HG03378 (cell line): ENCODE measurements at regions not wholly inside any gene's neighbourhood (a gene's known extent, or its start where the extent isn't known, plus 50 kb on each side); places are given as distances from the start of the nearest gene placed in this dataset.

ENCODE experiments used
- ATAC-seq: cut with Tn5 transposase; IDR thresholded peaks from one replicate; pipeline ENCODE4 v1.9.1; 2021; ENCODE audit warnings: mild to moderate bottlenecking, moderate library complexity; ENCODE audit not compliant: unreplicated experiment

DNA sequence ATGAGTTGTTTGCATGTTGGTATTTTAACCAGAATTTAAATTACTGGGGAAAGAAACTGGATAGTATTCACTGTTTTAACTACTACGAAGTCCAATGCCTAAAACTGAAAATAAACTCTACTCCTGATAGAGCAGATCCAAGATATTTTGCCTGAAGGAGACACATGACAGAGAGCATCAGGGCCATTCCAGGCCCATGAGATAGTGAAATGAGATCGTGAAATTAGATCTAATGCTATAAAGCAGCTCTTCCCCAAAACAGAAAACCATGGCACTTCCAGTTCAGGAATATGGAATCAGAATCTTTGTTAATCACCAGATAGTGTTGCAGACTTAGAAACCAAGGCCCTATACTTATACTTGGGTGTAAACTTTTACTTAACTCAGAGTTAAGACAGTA is 124.3 kb upstream of the CACNA2D1 start:
- ATAC-seq, result no peak

DNA sequence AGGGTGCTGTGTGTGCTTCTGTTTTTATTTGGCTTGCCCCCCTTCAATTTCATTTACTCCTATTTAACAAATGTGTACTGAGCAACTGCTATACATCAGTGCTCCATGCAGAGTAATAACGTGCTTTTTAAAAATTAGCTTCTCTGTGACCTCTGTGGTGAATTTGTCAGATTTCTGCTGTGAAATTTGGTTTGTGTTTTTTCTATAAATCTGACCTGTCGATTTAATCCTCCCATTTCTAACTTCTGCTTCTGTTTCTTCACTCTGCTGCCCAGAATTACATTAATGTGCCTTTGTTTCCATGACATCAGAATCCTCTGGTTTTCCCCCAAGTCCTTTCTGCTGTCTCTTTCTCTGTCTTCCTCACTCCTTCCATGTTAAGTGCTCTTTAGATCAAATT is 123.8 kb upstream of the CACNA2D1 start:
- no peak for ATAC-seq

DNA sequence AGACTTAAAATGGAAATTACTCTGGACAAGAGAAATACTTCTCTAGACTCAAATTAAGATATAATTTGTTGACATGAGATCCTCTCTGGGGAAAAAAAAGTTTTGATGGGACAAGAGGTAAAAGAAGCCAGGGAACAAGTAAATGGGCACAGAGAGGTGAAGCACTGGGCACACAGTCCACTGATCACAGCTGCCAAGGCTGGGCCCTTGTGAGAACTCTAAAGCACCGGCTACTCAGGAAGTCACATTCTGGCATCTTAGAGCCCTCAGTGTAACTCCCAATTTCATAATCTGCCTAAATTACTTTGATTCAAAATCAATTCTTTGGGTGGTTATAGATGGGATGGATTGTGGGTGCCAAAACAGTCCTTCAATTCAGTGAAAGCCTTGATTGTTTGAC is 123.2 kb upstream of the CACNA2D1 start:
- ATAC-seq, result no peak

DNA sequence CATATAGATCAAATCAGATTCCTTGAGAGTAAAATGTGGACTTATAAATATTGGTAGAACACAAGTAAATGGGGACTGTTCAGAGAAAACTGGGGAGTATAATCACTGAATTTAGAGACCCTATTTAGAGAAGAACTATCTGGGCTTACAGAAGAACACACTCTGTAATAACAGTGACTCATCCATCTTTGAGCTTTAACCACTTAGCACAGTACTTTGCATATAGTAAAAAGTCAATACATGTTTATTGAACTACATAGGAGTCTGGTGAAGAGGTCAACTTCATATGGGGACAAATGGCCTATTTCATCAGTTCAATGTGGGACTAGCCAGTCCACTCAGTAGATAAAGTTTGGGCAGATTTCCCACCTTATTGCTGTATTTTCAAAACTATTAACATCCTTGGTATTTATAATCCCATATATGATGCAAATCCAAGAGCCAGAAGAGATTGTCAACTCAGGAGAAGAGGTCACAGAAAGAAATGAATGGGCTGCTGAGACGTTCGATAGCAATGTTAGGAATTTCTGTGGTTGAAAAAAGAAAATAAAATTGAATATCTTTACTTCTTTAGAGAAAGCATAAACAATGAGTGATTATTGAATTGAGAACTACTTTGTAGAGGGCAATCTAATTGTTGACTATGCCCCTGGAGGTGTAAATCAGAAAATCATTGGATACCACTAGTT is 119.3 kb upstream of the CACNA2D1 start:
- no peak for ATAC-seq

DNA sequence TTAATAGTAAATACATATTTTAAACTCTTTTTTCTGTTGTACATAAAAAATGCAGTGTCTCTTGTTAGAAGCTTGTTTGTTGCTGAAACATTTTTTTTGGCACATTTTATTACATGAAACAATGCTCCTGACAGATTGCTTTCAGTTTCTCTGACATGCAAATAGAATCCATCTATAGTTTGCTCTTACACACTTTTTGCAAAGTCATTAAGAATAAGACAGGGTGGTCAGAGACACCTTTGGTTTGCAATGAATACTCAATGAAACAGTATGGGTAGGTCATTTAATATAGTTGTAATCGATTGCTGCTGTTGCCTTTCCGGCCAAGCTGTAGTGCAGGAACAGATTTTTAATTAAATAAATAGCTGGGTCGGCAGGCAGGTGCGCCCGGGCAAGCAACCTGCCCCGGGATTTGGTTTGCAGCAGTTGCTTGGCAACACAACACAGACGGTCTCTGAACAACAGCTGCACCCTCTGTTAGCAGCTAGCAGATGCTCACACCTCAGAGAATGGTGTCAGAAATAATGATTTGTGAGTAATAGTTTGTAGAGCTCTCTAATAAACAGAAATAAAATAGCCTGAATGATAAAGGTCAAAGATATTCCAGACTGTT is 115.7 kb upstream of the CACNA2D1 start:
- ATAC-seq, result no peak

DNA sequence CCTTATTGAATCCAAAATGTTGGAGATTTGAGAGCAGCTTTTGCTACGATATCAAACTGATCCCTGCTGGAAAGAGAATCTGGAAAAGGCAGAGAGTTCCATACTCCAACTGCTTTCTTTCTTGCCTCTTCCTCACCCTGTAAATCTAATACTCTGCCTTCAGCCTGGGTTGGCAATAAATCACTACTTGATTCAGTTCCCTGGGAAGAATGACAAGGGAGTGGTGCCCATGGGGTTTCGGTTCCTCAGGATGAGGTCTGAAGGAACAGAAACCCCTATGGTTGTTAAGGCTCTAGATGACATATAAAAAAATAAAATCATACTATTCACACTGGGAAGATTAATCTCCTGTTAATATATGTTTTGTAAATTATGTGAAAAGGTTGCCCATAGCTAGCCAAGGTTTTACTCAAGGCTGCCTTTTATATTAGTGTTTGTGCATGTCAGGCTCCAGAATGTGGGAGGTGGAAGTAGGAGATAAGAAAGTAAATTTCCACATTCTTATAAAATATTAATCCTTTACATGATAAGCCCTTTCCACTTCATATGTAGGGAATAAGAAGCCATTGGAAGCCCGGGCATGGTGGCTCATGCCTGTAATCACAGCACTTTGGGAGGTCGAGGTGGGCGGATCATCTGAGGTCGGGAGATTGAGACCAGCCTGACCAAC is 106.2 kb upstream of the CACNA2D1 start:
- no peak for ATAC-seq

DNA sequence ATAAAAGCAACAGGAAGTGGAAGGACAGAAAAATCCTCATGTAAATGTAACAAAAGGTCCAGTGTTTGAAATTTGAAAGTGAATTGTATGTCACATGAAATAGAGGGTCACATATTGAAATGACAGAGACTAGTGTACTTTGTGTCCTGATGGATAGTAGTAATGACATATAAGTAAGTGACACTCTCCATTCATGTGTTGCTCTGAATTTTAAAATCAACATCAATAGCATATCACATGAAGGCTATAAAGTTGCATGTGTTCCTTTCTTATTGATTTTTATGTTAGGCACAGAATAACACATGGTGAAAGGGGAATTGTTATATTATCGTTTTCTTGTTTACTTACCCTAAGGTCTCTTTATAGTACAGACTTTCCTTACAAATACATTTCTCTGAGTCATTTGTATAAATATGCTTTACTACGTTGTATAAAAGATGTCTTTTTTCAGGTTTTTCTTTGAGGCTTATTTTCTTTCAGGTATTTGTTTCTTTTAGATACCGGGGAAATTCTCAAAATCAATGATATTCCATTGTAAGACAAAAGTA is 104.6 kb upstream of the CACNA2D1 start:
- ATAC-seq, result no peak

DNA sequence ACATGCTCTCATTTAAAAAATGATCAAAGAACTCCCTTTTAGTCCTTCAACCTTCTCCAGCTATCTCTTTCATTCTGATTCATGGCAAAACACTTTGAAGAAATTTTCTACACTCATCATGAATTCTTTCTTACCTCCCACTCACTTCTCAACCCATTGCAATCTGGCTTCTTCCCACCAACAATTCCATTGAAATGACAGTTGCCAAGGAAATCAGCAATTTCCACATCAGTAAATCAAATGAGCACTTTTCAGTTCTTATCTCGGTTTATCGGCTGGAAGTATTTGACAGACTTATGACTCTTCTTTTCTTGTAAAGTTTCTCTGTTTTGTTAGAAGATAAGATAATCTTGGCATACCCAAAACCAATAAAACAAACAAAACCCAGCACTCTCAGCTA is 99.1 kb upstream of the CACNA2D1 start:
- no peak for ATAC-seq

DNA sequence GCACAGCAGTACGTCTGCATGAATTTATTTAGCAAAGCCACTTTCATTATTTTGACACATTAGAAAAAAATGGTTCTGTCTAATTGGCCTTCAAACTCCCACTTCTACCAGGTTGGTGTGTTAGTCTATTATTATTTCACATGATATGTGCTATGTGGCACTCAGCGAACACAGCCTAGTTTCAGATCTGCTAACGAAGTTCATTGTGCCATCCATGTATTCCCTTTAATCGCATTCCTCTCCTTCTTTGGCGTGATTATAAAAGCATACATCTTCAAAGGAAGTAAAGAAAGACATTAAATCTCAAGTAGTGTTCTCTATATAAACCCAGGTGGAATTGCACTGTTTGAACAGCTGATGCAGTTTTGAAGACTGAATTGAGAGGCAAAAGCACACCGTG is 96.4 kb upstream of the CACNA2D1 start:
- ATAC-seq, result no peak

DNA sequence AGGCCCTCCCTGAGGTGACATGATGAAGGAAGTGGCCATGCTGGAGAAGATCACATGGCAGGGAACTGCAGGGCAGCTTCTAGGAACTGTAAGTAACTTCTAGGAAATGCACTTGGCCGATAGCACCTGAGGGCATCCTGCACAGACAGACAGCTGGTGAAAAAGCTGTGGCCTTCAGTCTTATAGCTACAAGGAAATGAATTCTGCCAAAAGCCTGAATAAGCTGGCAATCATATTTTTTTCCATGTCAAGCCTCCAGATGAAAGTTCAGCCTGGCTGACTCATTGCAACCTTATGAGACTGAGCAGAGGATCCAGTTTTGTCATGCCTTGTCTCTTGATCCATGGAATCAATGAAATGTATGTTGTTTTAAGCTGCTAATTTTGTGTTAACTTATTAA is 91.1 kb upstream of the CACNA2D1 start:
- ATAC-seq, result no peak

DNA sequence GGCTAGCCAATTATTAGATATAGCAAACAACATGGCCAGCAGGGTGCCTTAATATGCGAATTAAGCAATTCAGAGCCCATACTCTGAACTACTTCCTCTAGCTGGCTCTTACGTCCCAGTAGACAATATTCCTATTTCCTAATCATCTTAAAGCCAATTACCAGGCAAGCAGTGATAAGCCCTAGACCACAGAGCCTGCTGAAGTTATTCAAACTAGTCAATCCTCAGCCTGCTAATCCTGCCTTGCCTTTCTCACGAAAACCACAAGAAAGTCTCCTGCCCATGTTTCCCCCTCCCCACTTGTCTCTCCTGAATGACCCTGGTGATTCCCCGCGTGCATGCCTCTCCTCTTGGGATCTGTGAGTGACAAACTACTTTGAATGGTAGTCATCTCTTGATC is 86.8 kb upstream of the CACNA2D1 start:
- ATAC-seq, result no peak

DNA sequence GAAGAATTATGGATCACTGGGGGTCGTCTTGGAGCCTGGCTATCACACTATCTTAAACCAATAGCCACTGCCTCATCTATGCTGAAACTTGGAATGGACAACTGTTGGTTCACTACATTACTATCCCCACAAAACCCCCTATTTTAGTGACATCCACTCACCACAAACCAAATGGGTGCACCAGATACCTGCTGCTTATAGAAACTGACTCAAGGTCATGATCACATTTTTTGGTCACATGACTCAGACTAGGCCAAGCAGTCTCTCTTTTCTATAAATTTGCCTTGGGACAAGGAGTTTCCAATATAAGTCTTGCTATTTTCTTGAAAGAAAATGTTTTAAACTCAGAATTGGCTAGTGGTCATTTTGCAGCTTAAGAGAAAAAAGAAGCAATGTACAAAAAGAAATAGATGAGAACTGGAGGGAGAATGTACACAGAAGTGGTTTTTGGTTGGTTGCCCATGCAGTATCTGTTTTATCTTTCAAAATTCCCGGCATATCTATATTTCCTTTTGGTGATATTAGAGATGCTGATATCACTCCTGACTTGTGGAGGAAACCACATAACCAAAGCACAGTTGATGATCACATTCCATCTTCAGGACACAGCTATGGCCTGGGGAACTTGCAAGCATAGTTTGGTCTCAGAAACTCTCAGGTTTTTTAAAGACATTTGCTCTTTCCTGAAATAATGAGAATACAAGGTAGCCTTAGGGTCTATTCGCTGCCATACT is 85.2 kb upstream of the CACNA2D1 start:
- no peak for ATAC-seq

DNA sequence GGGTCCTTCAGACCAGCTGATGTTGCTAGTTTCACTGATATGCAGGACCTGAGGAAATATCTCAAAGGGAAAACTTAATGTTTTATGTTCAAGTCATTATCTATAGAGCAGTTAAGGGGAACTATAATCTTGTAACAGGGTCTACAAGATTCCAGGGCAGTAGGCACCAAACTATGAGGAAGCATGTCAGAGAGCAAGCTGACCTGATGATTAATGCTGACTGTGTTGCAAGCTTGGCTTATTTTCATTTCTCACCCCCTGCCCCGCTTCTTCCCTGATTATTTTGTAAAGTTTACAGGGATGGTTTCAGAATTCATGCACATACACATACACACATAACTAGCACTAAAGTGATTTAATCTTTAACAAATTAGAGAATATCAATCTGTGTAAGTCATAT is 84.3 kb upstream of the CACNA2D1 start:
- ATAC-seq, result no peak

DNA sequence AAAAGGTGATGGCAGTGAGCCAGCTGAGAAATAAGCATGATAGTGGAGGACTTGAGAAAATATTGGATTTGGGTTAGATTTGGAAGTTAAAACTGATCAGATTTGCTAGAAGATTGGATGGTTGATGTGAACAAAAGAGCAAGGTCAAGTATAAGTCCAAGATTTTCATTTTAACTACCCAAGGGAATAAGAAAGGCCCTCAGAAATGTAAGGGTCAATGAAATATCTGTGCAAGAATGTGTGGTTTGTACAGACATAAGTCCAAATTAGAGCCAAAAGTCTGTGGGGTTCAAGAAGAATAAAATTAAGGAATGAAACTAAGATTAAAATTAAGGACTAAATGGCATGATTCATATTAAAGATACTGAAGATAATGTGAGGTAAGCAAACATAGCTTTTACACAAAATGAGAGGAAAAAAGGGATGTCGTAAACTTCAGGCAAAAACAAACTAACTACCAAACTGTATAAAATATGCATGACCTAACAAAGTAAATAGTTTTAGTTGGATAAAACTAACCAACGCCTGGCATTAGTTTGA is 78.4 kb upstream of the CACNA2D1 start:
- ATAC-seq, result no peak

DNA sequence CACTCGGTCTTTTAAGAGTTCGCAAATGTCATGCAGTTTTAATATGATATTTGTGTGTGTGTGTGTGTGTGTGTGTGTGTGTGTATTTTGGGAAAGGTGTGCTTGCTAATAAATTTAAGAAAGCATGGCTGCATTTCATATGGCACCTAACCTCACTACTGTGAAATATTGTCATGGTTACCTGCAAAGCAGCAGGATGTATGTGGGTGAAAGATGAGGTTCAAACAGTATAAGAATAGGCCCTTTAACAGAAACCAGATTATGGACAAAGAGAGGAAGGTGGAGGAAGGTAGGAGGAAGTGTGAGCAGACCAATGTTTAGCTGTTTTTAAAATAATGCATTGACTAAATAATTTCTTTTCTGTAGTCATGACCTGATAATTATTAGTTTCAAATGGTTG is 73.5 kb upstream of the CACNA2D1 start:
- no peak for ATAC-seq

DNA sequence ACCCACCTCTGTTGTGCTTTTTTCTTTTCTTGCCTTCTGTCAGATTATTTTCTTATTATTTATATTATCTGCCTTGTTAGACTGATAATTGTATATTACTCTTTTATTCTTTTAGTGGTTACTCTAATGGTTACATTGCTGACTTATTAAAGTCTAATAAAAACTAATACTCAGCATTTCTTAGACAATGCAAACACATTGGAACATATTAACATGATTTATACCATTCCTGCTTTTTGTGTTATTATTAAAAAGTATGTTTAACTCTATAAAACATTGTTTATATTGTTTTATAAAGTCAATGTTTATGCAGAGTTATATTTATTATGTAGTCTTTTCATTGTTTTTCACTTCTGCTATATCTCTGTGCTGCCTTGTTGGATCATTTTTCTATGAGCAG is 68.0 kb upstream of the CACNA2D1 start:
- ATAC-seq, result no peak

DNA sequence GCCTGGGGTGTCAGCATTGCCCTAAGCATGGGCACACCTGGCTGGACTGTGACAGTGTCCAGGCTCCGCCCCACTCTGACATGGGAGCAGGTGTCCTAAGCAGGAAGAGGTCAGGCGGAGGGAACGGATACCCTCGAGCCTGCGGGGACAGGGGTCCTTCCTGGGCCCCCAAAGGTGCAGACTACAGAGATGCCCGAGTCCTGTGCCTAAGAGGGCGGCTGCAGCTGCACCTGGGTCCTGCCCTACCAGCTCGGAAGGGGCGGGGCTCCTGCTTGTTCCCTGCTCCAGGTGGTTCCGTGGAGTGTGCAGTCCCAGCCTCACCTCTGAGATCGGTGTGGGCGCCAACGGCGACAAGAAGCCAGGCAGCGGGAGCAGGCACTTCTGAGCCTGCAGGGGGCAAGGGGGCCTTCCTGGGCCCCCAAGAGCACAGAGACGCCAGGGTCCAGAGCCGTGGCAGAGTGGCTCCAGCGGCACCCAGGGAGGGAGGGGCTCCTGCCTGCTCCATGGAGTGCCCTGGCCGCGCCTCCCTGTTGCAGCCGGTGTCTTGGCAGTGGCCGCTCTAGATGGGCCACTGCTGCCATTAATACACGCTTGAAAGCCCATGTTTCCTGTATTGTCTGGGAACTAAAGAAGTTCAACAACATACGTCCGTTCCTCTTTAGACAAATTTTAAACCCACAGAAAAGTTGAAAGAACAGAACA is 64.5 kb upstream of the CACNA2D1 start:
- no peak for ATAC-seq

DNA sequence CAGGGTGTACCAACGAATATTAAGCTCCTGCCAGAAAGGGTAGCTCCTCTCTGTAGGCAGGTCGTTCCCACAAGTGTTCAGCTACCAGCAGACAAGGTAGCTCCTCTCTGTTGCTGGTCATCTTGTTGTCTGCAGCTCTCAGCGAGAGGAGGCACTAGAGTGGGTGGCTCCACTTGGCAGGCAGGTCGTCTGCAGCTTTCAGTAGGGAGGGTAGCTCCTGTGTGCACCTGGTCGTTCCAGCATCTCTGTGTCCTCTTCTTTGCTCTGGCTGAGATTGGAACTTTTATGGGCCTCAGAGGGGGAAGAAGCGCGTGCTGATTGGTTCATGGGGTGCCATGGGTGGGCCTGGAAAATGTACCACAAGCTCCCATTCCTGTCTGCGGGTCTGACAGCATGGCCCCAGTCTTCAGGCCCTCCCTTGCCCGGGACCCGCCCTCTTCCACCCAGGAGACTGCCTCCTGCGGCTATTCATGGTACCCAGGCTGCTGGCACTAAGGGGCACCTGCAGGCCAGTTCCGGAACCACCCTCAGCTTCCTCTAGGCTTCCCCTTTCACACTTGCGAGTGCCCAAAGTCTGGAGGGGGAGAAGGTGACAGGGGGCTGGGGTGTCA is 63.9 kb upstream of the CACNA2D1 start:
- ATAC-seq, result no peak

DNA sequence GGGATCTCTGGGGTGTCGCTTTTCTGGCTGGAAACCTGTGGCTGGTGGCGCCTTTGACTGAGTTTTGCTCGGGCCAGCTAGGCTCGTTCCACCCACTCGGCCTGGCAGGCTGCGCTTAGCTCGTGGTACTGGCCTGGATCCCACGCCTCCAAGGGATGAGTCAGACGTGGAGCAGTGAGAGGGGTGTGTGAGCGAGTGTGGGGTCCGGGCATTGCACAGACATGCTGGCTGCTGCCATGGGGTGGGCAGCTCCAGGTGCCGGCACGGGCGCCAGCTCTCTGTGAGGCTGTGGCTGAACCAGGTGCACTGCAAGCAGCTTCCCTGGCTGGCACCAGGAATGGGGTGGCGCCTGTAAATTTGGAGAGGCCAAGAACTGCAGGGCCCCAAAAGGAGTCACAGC is 63.1 kb upstream of the CACNA2D1 start:
- no peak for ATAC-seq

DNA sequence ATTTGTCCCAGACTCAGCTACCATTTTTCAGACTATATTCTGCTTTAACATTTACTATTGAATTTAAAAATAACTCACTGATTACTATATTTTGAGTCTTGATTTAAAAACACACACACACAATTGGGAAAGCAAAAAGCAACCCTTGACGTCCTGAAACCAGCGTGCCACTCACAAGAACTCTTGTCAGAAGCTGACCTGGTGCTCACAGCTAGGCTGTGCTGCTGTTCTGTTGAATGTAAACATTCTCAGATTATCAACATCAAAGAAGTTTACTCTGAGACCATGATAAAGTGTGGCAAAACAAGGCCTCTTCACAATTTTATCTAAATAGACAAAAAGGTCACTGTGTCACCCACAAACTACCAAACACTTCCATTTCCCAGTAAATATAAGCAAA is 62.6 kb upstream of the CACNA2D1 start:
- ATAC-seq, result no peak
